K562 (cell line): ENCODE measurements at regions not wholly inside any gene's neighbourhood (a gene's known extent, or its start where the extent isn't known, plus 50 kb on each side); places are given as distances from the start of the nearest gene placed in this dataset.
"Not testable (repeated sequence)": the region's sequence is repeated elsewhere in the genome, so short reads cannot be mapped to it uniquely, and the experiment has no call there.

Experiments
- ATAC-seq: fragments of 200-7000 bp; cut with Tn5 transposase; 3 replicates; pipeline ENCODE4 v1.9.1; 2020; ENCODE audit warnings: moderate library complexity
- BruUV-seq: library from RNA; stranded (reverse); fragments of 400-500 nt; replicated peaks from 2 replicates; lab custom pipeline; 2021; lab: Mats Ljungman, UMichigan
- CTCF ChIA-PET: fragments of 300-600 bp; formaldehyde crosslinking; extraction: SDS; loops from one replicate; lab custom pipeline; 2021; ENCODE audit warnings: low intra/inter-chr PET ratio; lab: Yijun Ruan, JAX
- POLR2A ChIA-PET: fragments of 300-600, 350-650 bp; sonication (Branson Sonifier 250); formaldehyde crosslinking; extraction: SDS; loops from one replicate; lab custom pipeline; 2021; ENCODE audit warnings: antibody characterized with exemption, inconsistent platforms; lab: Yijun Ruan, JAX
- DNase-seq, 4 experiments: peaks; one replicate each; pipeline versions ENCODE4 v3.0.0 to v3.0.0-alpha.2; 2011 to 2018; ENCODE audit warnings: low spot score in 3 of 4, mixed read lengths in 3 of 4; ENCODE audit errors: extremely low read depth in 1 of 4
- FAIRE-seq: peaks from 2 replicates; lab custom pipeline; 2011; peaks lifted over from hg19 to GRCh38; lab: Jason Lieb, UNC
- H2AFZ ChIP-seq: 2 replicates; pipeline ENCODE4 v1.6.0; 2011; ENCODE audit warnings: low read depth, low read length, control low read depth, inconsistent platforms
- H3K27ac ChIP-seq: fragments of 200-600 bp; 3 replicates; pipeline ENCODE4 v1.8.0; 2011; ENCODE audit warnings: low read depth, mild to moderate bottlenecking, control low read depth, inconsistent platforms, low read length, moderate library complexity, mixed read lengths; ENCODE audit errors: extremely low read depth
- H3K27me3 ChIP-seq, 2 experiments: fragments of 300-600 bp in 1 of 2; 2 replicates in 1 of 2; 3 replicates in 1 of 2; pipeline versions ENCODE4 v1.6.0 to v1.8.0; 2011; ENCODE audit warnings: inconsistent platforms in 2 of 2, low read length in 2 of 2, mild to moderate bottlenecking in 1 of 2, mixed read lengths in 1 of 2, moderate library complexity in 1 of 2; ENCODE audit not compliant: control insufficient read depth in 2 of 2, insufficient read depth in 2 of 2
- H3K36me3 ChIP-seq: fragments of 300-600 bp; 3 replicates; pipeline ENCODE4 v1.8.0; 2011; ENCODE audit warnings: mild to moderate bottlenecking, low read length, inconsistent platforms; ENCODE audit not compliant: control insufficient read depth, insufficient read depth
- H3K4me1 ChIP-seq, 2 experiments: fragments of 200-600 bp in 1 of 2; replicated peaks in 1 of 2; 2 replicates in 1 of 2; 3 replicates in 1 of 2; pipeline versions ENCODE4 v1.5.1 to v1.8.0; 2011; ENCODE audit warnings: inconsistent platforms in 2 of 2, low read length in 2 of 2, mild to moderate bottlenecking in 1 of 2, mixed read lengths in 1 of 2, moderate library complexity in 1 of 2; ENCODE audit not compliant: control insufficient read depth in 2 of 2, insufficient read depth in 2 of 2
- H3K4me2 ChIP-seq: 2 replicates; pipeline ENCODE4 v1.6.1; 2011; ENCODE audit warnings: low read length, control low read depth, inconsistent platforms, mixed read lengths; ENCODE audit not compliant: insufficient read depth
- H3K4me3 ChIP-seq: fragments of 200-600 bp; sonication (generic), shearing (Covaris generic); 2 replicates; pipeline ENCODE4 v1.5.1; 2016; ENCODE audit warnings: control low read depth, inconsistent platforms
- H3K79me2 ChIP-seq: fragments of 200-600 bp; 3 replicates; pipeline ENCODE4 v1.8.0; 2011; ENCODE audit warnings: low read length, inconsistent platforms; ENCODE audit not compliant: control insufficient read depth, insufficient read depth
- H3K9ac ChIP-seq, 2 experiments: 2 replicates each; pipeline versions ENCODE4 v1.6.0 to v1.6.1; 2011; ENCODE audit warnings: low read depth in 2 of 2, low read length in 2 of 2, control low read depth in 1 of 2, inconsistent platforms in 1 of 2, mild to moderate bottlenecking in 1 of 2, mixed read lengths in 1 of 2; ENCODE audit not compliant: insufficient read depth in 1 of 2
- H3K9me1 ChIP-seq: one replicate; pipeline ENCODE4 v1.6.0; 2011; ENCODE audit warnings: inconsistent platforms, mild to moderate bottlenecking, low read length, moderate library complexity; ENCODE audit not compliant: control insufficient read depth, insufficient read depth
- H3K9me3 ChIP-seq: replicated peaks from 2 replicates; pipeline ENCODE4 v1.5.1; 2011; ENCODE audit warnings: low read depth, low read length, inconsistent platforms; ENCODE audit not compliant: control insufficient read depth, insufficient read depth
- H4K20me1 ChIP-seq: replicated peaks from 2 replicates; pipeline ENCODE4 v1.6.1; 2011; ENCODE audit warnings: low read length, inconsistent platforms, mixed read lengths; ENCODE audit not compliant: control insufficient read depth, insufficient read depth
- CBX3 ChIP-seq, 2 experiments: IDR thresholded peaks; 1 replicate in 1 of 2; 2 replicates in 1 of 2; pipeline ENCODE4 v1.6.1; 2012; ENCODE audit warnings: inconsistent platforms in 2 of 2, low read length in 2 of 2, borderline replicate concordance in 1 of 2, control low read depth in 1 of 2
- CEBPB ChIP-seq: fragments of 450-650 bp; IDR thresholded peaks from 2 replicates; pipeline ENCODE4 v1.6.1; 2016; ENCODE audit warnings: missing genetic modification characterization, missing compliant biosample characterization
- E4F1 ChIP-seq: fragments of 250-450 bp; sonication (Bioruptor Pico); IDR thresholded peaks from 2 replicates; pipeline ENCODE4 v1.5.0; 2021; ENCODE audit warnings: mild to moderate bottlenecking, borderline replicate concordance
- GMEB1 ChIP-seq: fragments of 250-450 bp; sonication (Bioruptor Pico); IDR thresholded peaks from 2 replicates; pipeline ENCODE4 v1.4.0; 2020; ENCODE audit warnings: mild to moderate bottlenecking
- NFIX ChIP-seq: fragments of 250-450 bp; sonication (Bioruptor Pico); IDR thresholded peaks from 2 replicates; pipeline ENCODE4 v1.4.0; 2020; ENCODE audit warnings: low read depth, mild to moderate bottlenecking, moderate library complexity
- NONO ChIP-seq, 2 experiments: fragments of 200-400 bp in 1 of 2; fragments of 450-650 bp in 1 of 2; formaldehyde crosslinking in 1 of 2; IDR thresholded peaks; 2 replicates each; pipeline ENCODE4 v1.6.1; 2017; ENCODE audit warnings: low read depth in 2 of 2, mild to moderate bottlenecking in 2 of 2, moderate library complexity in 2 of 2, low read length in 1 of 2
- RBM25 ChIP-seq: fragments of 200-400 bp; formaldehyde crosslinking; IDR thresholded peaks from 2 replicates; pipeline ENCODE4 v1.6.1; 2018; ENCODE audit warnings: low read length, low read depth, moderate library complexity; ENCODE audit not compliant: severe bottlenecking
- SMAD1 ChIP-seq: fragments of 150-350 bp; IDR thresholded peaks from 2 replicates; pipeline ENCODE4 v1.6.1; 2014; ENCODE audit warnings: low read length, low read depth; ENCODE audit not compliant: partially characterized antibody
- SPI1 ChIP-seq: IDR thresholded peaks from 2 replicates; pipeline ENCODE4 v1.6.1; 2011; ENCODE audit warnings: low read depth, low read length, control low read depth, borderline replicate concordance
- ZNF146 ChIP-seq: IDR thresholded peaks from one replicate; pipeline ENCODE4 v1.6.1; 2018; ENCODE audit warnings: missing compliant biosample characterization; ENCODE audit not compliant: unreplicated experiment
- ZNF644 ChIP-seq: fragments of 200-800 bp; sonication (Bioruptor generic); IDR thresholded peaks from 2 replicates; pipeline ENCODE4 v1.6.1; 2016; ENCODE audit warnings: low read depth, missing genetic modification characterization, missing compliant biosample characterization
- WGBS: fragments of 100-300 bp; shearing (Covaris generic); methylation state at CpG from one replicate; pipeline ENCODE4 v1.1.6; 2016; ENCODE audit warnings: low coverage, mixed read lengths; ENCODE audit not compliant: insufficient coverage; ENCODE audit errors: missing lambda C conversion rate; 5-methylcytosine and 5-hydroxymethylcytosine counted together
- in situ Hi-C: fragments of 300-500 bp; cut with MboI; formaldehyde crosslinking; loops from 4 replicates; pipeline ENCODE4 v1.15.0; 2018; ENCODE audit warnings: inconsistent platforms, mixed read lengths
- intact Hi-C: fragments of 100-400 bp; cut with micrococcal nuclease; formaldehyde crosslinking; loops from 2 replicates; pipeline ENCODE4 v1.14.2; 2022

GRCh38 chr2:114132050-114132449 is 242.2 kb downstream of the ACTR3 start:
- H3K9me3 ChIP-seq, DNase-seq, intact Hi-C loops, H3K4me3 ChIP-seq, H3K9ac ChIP-seq, ATAC-seq, in situ Hi-C loops, BruUV-seq, H3K36me3 ChIP-seq, POLR2A ChIA-PET, H3K4me1 ChIP-seq, H3K27ac ChIP-seq, FAIRE-seq, H2AFZ ChIP-seq, H3K4me2 ChIP-seq, CTCF ChIA-PET, H4K20me1 ChIP-seq, H3K9me1 ChIP-seq, H3K27me3 ChIP-seq, H3K79me2 ChIP-seq: not testable (repeated sequence)
- WGBS = 0% methylated on average over 4 of the region's 7 CpGs
- TF ChIP-seq RBM25 (peak; percentile 22), ZNF146 (peak; percentile 67)

- H3K9ac ChIP-seq = no peak overlapping the region
Measured at GRCh38 chr2:114134146-114134545, 244.3 kb downstream of the ACTR3 start.

More at GRCh38 chr2:114134146-114134545, 244.3 kb downstream of the ACTR3 start:
- Histone ChIP-seq H3K4me2 (no peak overlapping the region), H3K9me1 (no peaks in the 10 kb centered on the region), H3K79me2 (no peaks in the 10 kb centered on the region), H3K27ac (no peak overlapping the region), H3K27me3 (no peaks in the 10 kb centered on the region), H2AFZ (no peak overlapping the region), H3K9me3 (no peaks in the 10 kb centered on the region), H3K4me3 (no peak overlapping the region), H3K36me3 (no peaks in the 10 kb centered on the region), H3K4me1 (no peaks in the 10 kb centered on the region), H4K20me1 (no peaks in the 10 kb centered on the region)
- DNase-seq (no peak), FAIRE-seq (no peak), ATAC-seq (no peak)
- intact Hi-C loops (no loop called here), in situ Hi-C loops (no loop called here)
- ChIA-PET CTCF (no interaction called here), POLR2A (interaction anchor here (1.6 kb wide), 1 partner anchor 59 kb away, joined by 3 read pairs; no protein-coding TSS in a partner anchor)
- no TSS peak for BruUV-seq
- WGBS = 0% methylated on average over 2 of the region's 2 CpGs
- TF ChIP-seq CBX3 (IDR thresholded peaks at IDR 0.05; ENCODE audit: borderline replicate concordance in 1 of 2, low read length in 2 of 2) (no peak), GMEB1 (no peak), NFIX (CRISPR knock-in tag) (no peak), E4F1 (CRISPR knock-in tag) (no peak), ZNF644 (no peak), NONO (IDR thresholded peaks at IDR 0.05; ENCODE audit: low read depth in 2 of 2, low read length in 1 of 2) (no peak), SMAD1 (no peak), CEBPB (tag) (no peak), SPI1 (no peak)
